K562 (cell line): ENCODE measurements at regions not wholly inside any gene's neighbourhood (a gene's known extent, or its start where the extent isn't known, plus 50 kb on each side); places are given as distances from the start of the nearest gene placed in this dataset.
A peak's percentile ranks its signal among the peaks of the same experiment; 100 is the strongest.

Experiments
- BACH1 ChIP-seq: fragments of 200-800 bp; sonication (Bioruptor generic); IDR thresholded peaks from 2 replicates; pipeline ENCODE4 v1.6.1; 2016; ENCODE audit warnings: missing genetic modification characterization, missing compliant biosample characterization
- CHD1 ChIP-seq: fragments of 200-600 bp; sonication (generic); IDR thresholded peaks from one replicate; pipeline ENCODE4 v1.6.1; 2012; ENCODE audit warnings: mild to moderate bottlenecking, moderate library complexity, low read length, inconsistent platforms
- E2F4 ChIP-seq: sonication (generic); formaldehyde crosslinking; IDR thresholded peaks from 2 replicates; pipeline ENCODE4 v1.8.0; 2022; ENCODE audit warnings: mild to moderate bottlenecking, low read depth, missing genetic modification reagents
- EP300 ChIP-seq: IDR thresholded peaks from 2 replicates; pipeline ENCODE4 v1.6.1; 2012; ENCODE audit warnings: low read length, improper control_type of control experiment
- GABPA ChIP-seq: fragments of 200-800 bp; sonication (Bioruptor generic); conservative IDR thresholded peaks from 2 replicates; pipeline ENCODE4 v1.6.1; 2016; ENCODE audit warnings: low read depth, missing genetic modification characterization, missing compliant biosample characterization
- MAFG ChIP-seq: fragments of 450-650 bp; conservative IDR thresholded peaks from 2 replicates; pipeline ENCODE4 v1.6.1; 2016; ENCODE audit warnings: missing genetic modification characterization, missing compliant biosample characterization
- MYNN ChIP-seq, 2 experiments: sonication (generic); formaldehyde crosslinking in 1 of 2; IDR thresholded peaks; 2 replicates each; pipeline versions ENCODE4 v1.5.0 to v1.6.1; 2016 to 2020; ENCODE audit warnings: antibody characterized with exemption in 1 of 2, missing genetic modification reagents in 1 of 2
- NR2C1 ChIP-seq, 2 experiments: fragments of 450-650 bp; IDR thresholded peaks; 2 replicates each; pipeline ENCODE4 v1.6.1; 2017; ENCODE audit warnings: mild to moderate bottlenecking in 2 of 2, antibody characterized with exemption in 1 of 2, inconsistent platforms in 1 of 2, missing compliant biosample characterization in 1 of 2, missing genetic modification characterization in 1 of 2
- NR4A1 ChIP-seq, 2 experiments: fragments of 250-450 bp in 1 of 2; fragments of 450-650 bp in 1 of 2; sonication (Bioruptor Pico) in 1 of 2; IDR thresholded peaks; 2 replicates each; pipeline versions ENCODE4 v1.4.0 to v1.6.1; 2016 to 2020; ENCODE audit warnings: mild to moderate bottlenecking in 2 of 2, missing compliant biosample characterization in 1 of 2, missing genetic modification characterization in 1 of 2, moderate library complexity in 1 of 2
- SMARCB1 ChIP-seq: IDR thresholded peaks from 2 replicates; pipeline ENCODE4 v1.6.1; 2011; ENCODE audit warnings: improper control_type of control experiment, low read depth; ENCODE audit not compliant: insufficient read length
- TAF9B ChIP-seq: fragments of 450-650 bp; IDR thresholded peaks from 2 replicates; pipeline ENCODE4 v1.6.1; 2018; ENCODE audit warnings: mild to moderate bottlenecking; ENCODE audit not compliant: partially characterized antibody
- TEAD2 ChIP-seq: fragments of 450-650 bp; IDR thresholded peaks from 2 replicates; pipeline ENCODE4 v1.6.1; 2016; ENCODE audit warnings: missing genetic modification characterization, control low read depth, missing compliant biosample characterization
- TF ChIP-seq, protein P1 (sequence below): fragments of 450-650 bp; IDR thresholded peaks from 2 replicates; pipeline ENCODE4 v1.6.1; 2016; ENCODE audit warnings: mild to moderate bottlenecking, moderate library complexity

DNA sequence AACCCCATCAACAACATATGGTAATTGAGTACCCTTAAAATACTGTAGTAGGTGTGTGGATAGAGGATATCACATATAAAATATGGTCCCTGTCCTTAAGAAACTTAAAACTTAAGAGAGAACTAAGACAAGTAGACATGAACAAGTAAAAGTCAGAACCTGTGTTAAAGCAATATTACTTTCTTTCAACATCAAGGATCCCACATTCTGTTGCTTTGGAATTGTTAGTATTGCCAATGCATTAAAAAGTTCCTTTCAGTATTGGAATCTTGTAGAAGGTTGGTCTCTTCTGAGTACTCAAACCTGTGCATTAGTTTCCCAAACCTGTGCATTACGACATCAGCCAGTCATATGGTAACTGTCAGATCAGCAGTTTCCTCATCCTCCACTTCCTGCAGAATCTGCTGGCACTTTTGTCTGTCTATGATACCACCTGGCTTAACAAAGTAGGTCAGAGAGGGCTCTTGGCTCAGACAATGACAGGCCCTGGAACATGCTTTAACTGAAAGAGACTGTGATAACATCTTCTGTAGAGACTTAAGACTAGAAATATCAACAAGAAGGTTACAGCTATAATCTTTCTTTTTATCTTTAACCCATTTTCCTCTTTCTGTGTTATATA lies 56.5 kb downstream of the CCDC71L start (continued):
- TF ChIP-seq TAF9B (peak; percentile 31), NR4A1 (CRISPR knock-in tag; IDR thresholded peaks at IDR 0.05) (no peak), NR4A1 (tag; IDR thresholded peaks at IDR 0.05) (peak; percentile 61; the same call in 1 of the 2 replicates), NR2C1 (IDR thresholded peaks at IDR 0.05) (no peak), NR2C1 (tag; IDR thresholded peaks at IDR 0.05) (peak; percentile 39; the same call in 1 of the 2 replicates), MAFG (tag) (peak; percentile 95), CHD1 (no peak), EP300 (peak; percentile 60; the same call in 1 of the 2 replicates), SMARCB1 (no peak), TEAD2 (tag) (0 out of 2 replicates have a peak, but pooled peaks have one; percentile 12), E2F4 (no peak), BACH1 (tag) (0 out of 2 replicates have a peak, but pooled peaks have one; percentile 20), GABPA (tag) (0 out of 2 replicates have a peak, but pooled peaks have one; percentile 50), MYNN (IDR thresholded peaks at IDR 0.05) (no peak), MYNN (CRISPR knock-in tag; IDR thresholded peaks at IDR 0.05) (no peak)
- TF ChIP-seq, protein P1, sequence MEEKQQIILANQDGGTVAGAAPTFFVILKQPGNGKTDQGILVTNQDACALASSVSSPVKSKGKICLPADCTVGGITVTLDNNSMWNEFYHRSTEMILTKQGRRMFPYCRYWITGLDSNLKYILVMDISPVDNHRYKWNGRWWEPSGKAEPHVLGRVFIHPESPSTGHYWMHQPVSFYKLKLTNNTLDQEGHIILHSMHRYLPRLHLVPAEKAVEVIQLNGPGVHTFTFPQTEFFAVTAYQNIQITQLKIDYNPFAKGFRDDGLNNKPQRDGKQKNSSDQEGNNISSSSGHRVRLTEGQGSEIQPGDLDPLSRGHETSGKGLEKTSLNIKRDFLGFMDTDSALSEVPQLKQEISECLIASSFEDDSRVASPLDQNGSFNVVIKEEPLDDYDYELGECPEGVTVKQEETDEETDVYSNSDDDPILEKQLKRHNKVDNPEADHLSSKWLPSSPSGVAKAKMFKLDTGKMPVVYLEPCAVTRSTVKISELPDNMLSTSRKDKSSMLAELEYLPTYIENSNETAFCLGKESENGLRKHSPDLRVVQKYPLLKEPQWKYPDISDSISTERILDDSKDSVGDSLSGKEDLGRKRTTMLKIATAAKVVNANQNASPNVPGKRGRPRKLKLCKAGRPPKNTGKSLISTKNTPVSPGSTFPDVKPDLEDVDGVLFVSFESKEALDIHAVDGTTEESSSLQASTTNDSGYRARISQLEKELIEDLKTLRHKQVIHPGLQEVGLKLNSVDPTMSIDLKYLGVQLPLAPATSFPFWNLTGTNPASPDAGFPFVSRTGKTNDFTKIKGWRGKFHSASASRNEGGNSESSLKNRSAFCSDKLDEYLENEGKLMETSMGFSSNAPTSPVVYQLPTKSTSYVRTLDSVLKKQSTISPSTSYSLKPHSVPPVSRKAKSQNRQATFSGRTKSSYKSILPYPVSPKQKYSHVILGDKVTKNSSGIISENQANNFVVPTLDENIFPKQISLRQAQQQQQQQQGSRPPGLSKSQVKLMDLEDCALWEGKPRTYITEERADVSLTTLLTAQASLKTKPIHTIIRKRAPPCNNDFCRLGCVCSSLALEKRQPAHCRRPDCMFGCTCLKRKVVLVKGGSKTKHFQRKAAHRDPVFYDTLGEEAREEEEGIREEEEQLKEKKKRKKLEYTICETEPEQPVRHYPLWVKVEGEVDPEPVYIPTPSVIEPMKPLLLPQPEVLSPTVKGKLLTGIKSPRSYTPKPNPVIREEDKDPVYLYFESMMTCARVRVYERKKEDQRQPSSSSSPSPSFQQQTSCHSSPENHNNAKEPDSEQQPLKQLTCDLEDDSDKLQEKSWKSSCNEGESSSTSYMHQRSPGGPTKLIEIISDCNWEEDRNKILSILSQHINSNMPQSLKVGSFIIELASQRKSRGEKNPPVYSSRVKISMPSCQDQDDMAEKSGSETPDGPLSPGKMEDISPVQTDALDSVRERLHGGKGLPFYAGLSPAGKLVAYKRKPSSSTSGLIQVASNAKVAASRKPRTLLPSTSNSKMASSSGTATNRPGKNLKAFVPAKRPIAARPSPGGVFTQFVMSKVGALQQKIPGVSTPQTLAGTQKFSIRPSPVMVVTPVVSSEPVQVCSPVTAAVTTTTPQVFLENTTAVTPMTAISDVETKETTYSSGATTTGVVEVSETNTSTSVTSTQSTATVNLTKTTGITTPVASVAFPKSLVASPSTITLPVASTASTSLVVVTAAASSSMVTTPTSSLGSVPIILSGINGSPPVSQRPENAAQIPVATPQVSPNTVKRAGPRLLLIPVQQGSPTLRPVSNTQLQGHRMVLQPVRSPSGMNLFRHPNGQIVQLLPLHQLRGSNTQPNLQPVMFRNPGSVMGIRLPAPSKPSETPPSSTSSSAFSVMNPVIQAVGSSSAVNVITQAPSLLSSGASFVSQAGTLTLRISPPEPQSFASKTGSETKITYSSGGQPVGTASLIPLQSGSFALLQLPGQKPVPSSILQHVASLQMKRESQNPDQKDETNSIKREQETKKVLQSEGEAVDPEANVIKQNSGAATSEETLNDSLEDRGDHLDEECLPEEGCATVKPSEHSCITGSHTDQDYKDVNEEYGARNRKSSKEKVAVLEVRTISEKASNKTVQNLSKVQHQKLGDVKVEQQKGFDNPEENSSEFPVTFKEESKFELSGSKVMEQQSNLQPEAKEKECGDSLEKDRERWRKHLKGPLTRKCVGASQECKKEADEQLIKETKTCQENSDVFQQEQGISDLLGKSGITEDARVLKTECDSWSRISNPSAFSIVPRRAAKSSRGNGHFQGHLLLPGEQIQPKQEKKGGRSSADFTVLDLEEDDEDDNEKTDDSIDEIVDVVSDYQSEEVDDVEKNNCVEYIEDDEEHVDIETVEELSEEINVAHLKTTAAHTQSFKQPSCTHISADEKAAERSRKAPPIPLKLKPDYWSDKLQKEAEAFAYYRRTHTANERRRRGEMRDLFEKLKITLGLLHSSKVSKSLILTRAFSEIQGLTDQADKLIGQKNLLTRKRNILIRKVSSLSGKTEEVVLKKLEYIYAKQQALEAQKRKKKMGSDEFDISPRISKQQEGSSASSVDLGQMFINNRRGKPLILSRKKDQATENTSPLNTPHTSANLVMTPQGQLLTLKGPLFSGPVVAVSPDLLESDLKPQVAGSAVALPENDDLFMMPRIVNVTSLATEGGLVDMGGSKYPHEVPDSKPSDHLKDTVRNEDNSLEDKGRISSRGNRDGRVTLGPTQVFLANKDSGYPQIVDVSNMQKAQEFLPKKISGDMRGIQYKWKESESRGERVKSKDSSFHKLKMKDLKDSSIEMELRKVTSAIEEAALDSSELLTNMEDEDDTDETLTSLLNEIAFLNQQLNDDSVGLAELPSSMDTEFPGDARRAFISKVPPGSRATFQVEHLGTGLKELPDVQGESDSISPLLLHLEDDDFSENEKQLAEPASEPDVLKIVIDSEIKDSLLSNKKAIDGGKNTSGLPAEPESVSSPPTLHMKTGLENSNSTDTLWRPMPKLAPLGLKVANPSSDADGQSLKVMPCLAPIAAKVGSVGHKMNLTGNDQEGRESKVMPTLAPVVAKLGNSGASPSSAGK: 0 out of 2 replicates have a peak, but pooled peaks have one; percentile 19
